ENCODE measurements at regions not wholly inside any gene's neighbourhood (a gene's known extent, or its start where the extent isn't known, plus 50 kb on each side); places are given as distances from the start of the nearest gene placed in this dataset.

DNA sequence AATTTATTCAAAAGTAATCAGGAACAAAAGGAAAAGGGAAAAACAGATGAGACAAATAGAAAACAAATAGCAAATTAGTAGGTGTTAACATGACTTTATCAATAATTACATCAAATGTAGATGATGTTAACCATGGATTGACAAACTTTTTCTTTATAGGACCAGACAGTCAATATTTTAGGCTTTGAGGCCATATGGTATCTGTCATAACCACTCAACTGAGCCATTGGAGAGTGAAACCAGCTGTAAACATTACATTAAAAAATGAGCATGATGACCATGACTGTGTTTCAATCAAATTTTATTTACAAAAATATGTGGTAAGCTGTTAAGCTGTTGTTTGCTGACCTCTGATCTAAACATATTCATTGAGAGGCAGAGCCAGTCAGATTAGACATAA is 118.5 kb upstream of the NWD2 start:
- DNase-seq = no peak

DNA sequence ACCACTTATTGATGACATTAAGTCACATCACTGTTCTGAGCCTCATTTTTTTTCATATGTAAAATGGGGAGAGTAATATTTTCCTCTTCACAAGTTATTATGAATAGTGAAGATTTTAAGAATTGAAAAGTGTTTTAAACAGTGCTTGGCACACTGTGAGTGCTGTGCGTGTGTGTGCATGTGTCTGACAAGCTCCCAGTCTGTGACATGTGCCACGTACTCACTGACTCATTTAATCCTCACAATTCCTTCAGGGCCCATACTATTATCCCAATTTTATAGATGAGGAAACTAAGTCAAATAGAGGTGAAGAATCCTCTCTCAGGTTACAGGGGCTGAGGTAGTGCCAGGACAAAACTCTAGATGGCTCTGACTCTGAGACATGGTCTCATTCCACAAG is 114.1 kb upstream of the NWD2 start:
- no peak for DNase-seq

DNA sequence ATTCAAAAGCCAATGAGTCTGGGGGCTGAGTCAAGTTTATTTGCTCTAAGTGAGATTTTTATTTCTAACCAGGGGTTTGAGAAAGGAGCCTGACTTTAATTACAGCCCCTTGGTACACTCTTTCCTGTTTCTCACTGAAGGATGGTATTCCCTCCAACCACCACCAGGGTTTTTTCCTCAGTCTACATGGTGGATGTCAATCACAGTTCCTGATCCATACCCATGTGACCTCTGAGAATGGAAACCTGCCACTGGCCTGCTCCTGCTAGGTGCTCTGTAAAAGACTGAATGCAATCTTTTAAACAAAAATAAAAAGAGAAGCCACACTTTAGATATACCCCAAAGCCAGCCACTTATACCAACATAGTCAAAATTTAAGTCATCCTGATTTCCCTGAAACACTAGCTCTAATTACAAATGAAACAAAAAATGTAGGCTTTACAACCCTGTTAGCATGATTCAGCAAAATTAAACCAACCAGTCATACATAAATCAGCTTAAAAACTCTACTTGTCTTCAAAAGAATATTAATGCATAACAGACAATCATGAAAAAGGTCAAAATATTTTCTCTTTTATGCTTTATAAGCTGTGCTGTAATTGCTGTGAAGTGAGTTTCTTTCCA is 112.1 kb upstream of the NWD2 start:
- no peak for DNase-seq

DNA sequence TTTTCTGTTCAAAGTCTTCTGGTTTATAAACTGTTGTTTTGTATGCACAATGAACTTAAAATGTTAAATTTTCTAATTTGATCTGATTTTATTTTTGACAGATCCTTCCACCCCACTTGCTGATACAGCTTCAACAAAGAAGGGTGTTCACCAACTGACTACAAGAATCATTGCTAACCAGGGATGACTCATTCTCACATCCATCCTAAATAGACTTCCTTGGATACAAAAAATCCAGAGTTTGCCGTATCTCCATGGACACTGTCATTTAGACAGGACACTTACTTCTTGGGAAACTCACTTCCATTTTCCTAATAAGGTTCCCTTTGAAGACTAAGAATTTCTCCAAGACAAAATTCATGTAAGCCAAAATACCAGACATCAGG is 111.6 kb upstream of the NWD2 start:
- DNase-seq = no peak

DNA sequence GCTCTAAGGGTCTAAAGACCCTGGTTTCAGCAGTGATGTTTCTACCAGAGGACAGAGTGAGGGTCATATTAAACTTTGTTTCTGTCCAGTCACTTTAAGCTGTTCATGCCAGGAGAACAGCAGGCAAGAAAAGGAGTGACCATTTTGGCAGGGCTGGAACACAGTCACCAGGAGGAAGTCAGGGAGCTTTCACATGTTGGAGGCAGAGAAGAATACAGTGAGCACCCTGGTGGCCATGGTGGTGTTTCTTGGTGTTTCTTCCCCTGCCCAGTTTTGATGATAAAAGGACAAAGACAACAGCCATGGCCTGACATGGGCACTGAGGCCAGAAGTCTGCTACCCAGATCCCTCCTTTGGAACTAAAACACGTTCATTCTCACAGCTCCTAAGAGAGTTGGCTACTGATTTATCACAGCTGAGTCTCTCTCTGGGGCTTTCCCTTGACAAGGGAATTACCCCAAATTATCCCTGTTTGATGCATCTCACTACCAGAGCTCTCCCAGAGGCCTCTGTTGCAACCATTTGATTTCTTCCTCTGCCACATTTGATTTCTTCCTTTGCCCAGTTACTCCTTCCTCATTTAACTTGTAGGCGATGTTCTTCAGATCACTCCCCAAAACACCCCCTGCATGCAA is 106.4 kb upstream of the NWD2 start:
- no peak for DNase-seq

DNA sequence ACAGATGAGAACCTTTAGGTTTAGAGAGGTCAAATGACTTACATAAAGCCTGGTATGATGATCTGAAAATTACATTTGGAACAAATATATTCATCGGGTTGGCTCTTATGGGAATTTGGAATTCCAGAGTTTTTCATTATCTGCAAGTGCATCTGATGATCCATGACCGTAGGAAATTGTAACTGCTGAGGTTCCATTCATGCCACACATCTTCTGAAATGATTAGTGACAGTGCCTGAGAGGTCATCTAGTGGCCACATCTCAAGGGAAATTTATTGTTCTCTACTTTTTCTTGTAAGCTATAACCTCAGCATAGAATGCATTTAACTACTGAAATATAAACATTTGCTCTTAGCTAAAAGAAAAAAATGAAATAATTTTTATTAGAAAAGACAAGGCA is 105.8 kb upstream of the NWD2 start:
- DNase-seq = no peak

DNA sequence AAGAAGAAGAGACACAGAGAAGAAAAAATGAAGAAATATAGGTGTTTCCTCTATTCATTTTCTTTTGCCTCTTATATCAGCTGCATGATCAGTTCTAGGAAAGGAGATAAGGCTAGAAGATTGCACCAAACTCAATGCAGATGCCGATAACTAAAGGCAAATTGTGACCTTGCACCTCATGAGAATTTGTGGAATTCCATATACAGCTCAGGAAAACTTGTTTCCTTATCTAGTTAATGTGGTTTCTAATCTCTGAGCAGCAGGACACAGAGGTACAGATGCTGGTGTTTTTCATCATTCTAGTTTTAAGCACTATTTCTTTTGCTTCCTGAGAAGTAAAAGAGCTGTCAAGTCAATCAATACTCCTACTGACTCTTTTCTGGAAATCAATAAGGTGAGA is 104.6 kb upstream of the NWD2 start:
- DNase-seq = no peak

DNA sequence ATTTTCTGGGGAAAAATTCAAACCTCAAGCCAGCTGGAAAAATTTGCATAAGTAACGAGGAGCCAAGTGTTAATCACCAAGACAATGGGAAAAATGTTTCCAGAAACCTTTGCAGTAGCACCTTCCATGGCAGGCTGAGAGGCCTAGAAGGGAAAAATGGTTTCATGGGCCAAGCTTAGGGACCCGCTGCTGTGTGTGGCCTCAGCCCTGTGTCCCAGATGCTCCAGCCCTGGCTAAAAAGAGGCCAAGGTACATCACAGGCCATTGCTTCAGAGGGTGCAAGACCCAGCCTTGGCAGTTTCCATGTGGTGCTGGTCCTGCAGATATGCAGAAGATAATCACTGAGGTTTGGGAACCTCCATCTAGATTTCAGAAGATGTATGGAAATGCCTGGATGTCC is 98.3 kb upstream of the NWD2 start:
- no peak for DNase-seq

DNA sequence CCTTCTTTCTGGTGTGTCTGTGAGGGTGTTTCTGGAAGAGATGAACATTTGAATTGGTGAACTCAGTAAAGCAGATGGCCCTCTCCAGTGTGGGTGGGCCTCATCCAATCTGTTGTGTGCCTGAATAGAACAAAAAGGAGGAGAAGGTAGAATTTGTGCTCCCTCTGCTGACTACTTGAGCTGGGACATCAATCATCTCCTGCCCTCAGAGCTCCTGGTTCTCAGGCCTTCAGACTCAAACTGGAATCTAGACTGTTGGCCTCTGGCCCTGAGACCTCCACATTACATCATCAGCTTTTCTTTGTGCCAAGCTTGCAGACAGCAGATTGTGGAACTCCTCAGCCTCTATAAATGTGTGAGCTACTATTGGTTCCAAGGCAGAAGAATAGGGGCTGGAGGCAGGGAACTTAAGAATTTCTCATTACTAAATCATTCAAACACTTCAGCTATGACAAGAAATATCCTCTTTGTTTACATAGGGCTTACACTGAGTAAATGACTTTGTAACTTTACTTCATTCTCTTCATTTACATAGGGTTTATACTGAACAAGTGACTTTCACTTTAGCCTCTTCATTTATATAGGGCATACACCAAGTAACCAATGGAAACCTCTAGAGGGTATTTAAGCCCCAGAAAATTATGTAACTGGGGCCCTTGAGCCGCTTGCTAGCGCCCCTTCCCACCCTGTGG is 86.9 kb upstream of the NWD2 start:
- DNase-seq = no peak

DNA sequence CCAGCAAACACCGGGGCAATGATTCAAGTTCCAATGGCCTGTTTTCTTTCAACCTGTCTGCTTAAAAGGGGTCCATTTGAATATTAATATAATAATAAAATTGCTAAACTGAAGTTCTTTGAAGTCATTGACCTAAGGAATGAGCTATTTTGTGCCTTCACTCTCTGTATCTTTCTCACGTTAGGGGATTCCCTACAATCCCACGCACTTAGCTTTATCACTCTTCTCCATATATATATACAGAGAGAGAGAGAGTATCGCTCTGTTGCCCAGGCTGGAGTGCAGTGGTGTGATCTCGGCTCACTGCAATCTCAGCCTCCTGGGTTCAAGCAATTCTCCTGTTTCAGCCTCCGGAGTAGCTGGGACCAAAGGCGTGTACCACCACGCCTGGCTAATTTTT is 83.9 kb upstream of the NWD2 start:
- DNase-seq = no peak

DNA sequence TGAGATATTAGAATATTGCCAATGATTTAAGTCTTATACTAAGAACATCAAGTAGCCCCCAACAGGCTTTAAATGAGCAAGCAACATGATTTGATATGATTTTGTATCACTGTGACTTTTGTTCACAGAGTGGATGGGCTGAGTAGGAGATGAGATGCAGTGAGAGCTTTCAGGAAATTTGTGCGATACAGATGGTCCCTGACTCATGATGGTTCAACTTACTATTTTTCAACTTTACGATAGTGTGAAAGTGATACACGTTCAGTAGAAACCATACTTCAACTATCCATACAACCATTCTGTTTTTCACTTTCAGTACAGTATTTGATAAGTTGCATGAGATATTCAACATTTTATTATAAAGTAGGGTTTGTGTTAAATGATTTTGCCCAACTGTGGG is 78.7 kb upstream of the NWD2 start:
- no peak for DNase-seq

DNA sequence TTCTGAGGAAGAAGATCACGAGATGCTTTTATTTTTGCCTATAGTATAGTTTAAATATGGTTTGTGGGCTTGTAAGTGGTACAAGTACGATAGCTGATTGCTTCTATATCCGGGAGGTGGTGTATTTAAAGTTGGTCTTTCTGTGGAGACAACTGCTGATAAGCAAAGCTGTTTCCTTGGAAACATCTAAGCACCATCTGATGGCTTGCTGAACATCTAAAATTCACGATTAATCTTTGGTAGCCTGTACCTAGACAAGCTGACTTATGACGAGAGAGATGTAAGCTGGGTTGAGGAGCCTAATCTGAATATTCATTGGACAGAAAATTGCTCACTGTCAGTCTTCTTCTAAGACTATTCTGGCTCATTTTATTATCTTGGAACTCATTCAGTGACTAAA is 74.6 kb upstream of the NWD2 start:
- no peak for DNase-seq

DNA sequence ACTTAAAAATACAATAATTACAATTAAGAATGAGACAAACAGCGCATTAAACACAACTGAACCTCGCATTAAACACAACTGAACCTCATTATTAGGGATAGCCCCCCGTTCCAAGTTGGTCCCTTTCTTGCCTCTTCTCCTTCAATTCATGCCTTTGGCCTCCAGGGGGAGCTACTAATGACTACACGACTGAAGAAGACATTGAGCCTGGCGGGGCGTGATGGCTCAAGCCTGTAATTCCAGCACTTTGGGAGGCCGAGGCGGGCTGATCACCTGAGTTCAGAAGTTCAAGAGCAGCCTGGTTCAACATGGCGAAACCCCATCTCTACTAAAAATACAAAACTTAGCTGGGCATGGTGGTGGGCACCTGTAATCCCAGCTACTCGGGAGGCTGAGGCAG is 56.4 kb upstream of the NWD2 start:
- DNase-seq = peak; percentile 8

Measured in activated CD4-positive, alpha-beta T cell treated with anti-CD3 and anti-CD28 coated beads, Interleukin-2, amount 50 U/mL, for 16 hours (primary cell).